Erythroblast (primary cell): ENCODE measurements at regions not wholly inside any gene's neighbourhood (a gene's known extent, or its start where the extent isn't known, plus 50 kb on each side); places are given as distances from the start of the nearest gene placed in this dataset.

ENCODE experiments used
- GATA1 ChIP-seq: IDR thresholded peaks from 2 replicates; pipeline ENCODE4 v1.6.1; 2011; ENCODE audit warnings: low read depth, mild to moderate bottlenecking, control low read depth, low read length, moderate library complexity
- POLR2A ChIP-seq: IDR thresholded peaks from 2 replicates; pipeline ENCODE4 v1.6.1; 2011; ENCODE audit warnings: mild to moderate bottlenecking, low read length

DNA sequence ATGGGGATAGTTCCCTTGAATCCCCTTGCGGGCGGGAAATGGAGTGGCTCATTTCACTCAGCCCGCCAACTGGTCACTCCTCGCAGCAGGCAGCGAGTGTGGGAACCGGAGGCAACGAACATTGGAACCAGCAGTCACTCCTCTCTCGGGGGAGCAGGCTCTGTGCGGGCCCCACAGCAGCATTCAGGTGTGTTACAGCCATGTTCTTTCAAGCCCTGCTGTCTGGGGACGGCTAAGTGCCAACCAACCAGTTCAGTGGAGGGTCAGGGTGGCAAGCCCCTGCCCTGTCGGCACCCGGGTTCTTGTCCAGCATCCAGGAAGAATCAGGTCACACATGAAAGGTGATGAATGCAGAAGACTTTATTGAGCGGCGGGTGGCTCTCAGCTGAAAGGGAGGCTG, 370.5 kb downstream of the NUF2 start:
- TF ChIP-seq POLR2A (no peak), GATA1 (no peak)
